ENCODE measurements at regions not wholly inside any gene's neighbourhood (a gene's known extent, or its start where the extent isn't known, plus 50 kb on each side); places are given as distances from the start of the nearest gene placed in this dataset.

- TF ChIP-seq, protein P1, sequence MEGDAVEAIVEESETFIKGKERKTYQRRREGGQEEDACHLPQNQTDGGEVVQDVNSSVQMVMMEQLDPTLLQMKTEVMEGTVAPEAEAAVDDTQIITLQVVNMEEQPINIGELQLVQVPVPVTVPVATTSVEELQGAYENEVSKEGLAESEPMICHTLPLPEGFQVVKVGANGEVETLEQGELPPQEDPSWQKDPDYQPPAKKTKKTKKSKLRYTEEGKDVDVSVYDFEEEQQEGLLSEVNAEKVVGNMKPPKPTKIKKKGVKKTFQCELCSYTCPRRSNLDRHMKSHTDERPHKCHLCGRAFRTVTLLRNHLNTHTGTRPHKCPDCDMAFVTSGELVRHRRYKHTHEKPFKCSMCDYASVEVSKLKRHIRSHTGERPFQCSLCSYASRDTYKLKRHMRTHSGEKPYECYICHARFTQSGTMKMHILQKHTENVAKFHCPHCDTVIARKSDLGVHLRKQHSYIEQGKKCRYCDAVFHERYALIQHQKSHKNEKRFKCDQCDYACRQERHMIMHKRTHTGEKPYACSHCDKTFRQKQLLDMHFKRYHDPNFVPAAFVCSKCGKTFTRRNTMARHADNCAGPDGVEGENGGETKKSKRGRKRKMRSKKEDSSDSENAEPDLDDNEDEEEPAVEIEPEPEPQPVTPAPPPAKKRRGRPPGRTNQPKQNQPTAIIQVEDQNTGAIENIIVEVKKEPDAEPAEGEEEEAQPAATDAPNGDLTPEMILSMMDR (IDR thresholded peaks at IDR 0.05) = no peak
- TF ChIP-seq POLR2AphosphoS5 (IDR thresholded peaks at IDR 0.05) = no peak
- no peak for TF ChIP-seq EP300 (IDR thresholded peaks at IDR 0.05)
- no peak for TF ChIP-seq POLR2A (IDR thresholded peaks at IDR 0.05)
These were observed 79.2 kb upstream of the CDH2 start for GRCh38 chr18:28256166-28256565.
